Activated CD8-positive, alpha-beta memory T cell treated with anti-CD3 and anti-CD28 coated beads, Interleukin-2, amount 50 U/mL, for 24 hours (primary cell): ENCODE measurements at regions not wholly inside any gene's neighbourhood (a gene's known extent, or its start where the extent isn't known, plus 50 kb on each side); places are given as distances from the start of the nearest gene placed in this dataset.
A peak's percentile ranks its signal among the peaks of the same experiment; 100 is the strongest.

ENCODE experiments used
- DNase-seq: peaks from one replicate; pipeline ENCODE4 v3.0.0-alpha.2; 2020; ENCODE audit errors: extremely low read depth

GRCh38 chr7:72524037-72524436 lies 111.9 kb upstream of the CALN1 start:
- no peak for DNase-seq

GRCh38 chr7:72504061-72504706 lies 92.0 kb upstream of the CALN1 start:
- DNase-seq: no peak

- no peak for DNase-seq
These were observed 91.5 kb upstream of the CALN1 start for GRCh38 chr7:72503644-72504043.

GRCh38 chr7:72494807-72495206 lies 82.7 kb upstream of the CALN1 start:
- DNase-seq: no peak

- peak; percentile 17 for DNase-seq
These were observed 81.9 kb upstream of the CALN1 start for GRCh38 chr7:72493850-72494661.

- no peak for DNase-seq
These were observed 80.4 kb upstream of the CALN1 start for GRCh38 chr7:72492461-72493065.

GRCh38 chr7:72490301-72490700 lies 78.2 kb upstream of the CALN1 start:
- DNase-seq: no peak

- DNase-seq: no peak
These were observed 69.8 kb upstream of the CALN1 start for GRCh38 chr7:72481934-72482333.

GRCh38 chr7:72476608-72477305 lies 64.6 kb upstream of the CALN1 start:
- DNase-seq: no peak

GRCh38 chr7:72467237-72467636 lies 55.1 kb upstream of the CALN1 start:
- DNase-seq: no peak

GRCh38 chr7:72466797-72467196 lies 54.7 kb upstream of the CALN1 start:
- DNase-seq: no peak

- no peak for DNase-seq
These were observed 53.4 kb upstream of the CALN1 start for GRCh38 chr7:72465521-72465920.

- DNase-seq: no peak
These were observed 50.2 kb upstream of the CALN1 start for GRCh38 chr7:72462311-72462710.
